NOMO-1 treated with DMSO at 0.1 percent for 48 hours (cell line): ENCODE measurements at regions not wholly inside any gene's neighbourhood (a gene's known extent, or its start where the extent isn't known, plus 50 kb on each side); places are given as distances from the start of the nearest gene placed in this dataset.
"Not testable (repeated sequence)": the region's sequence is repeated elsewhere in the genome, so short reads cannot be mapped to it uniquely, and the experiment has no call there.

Source experiments
- DNase-seq: peaks from one replicate; lab custom pipeline; 2025; ENCODE audit not compliant: unreplicated experiment; lab: John Stamatoyannopoulos, UW

GRCh38 chr9:75274781-75275180 lies 186.5 kb downstream of the OSTF1 start:
- DNase-seq = no peak

GRCh38 chr9:75282047-75282446 lies 193.7 kb downstream of the OSTF1 start:
- no peak for DNase-seq

GRCh38 chr9:75289332-75289731 lies 201.0 kb downstream of the OSTF1 start:
- no peak for DNase-seq

GRCh38 chr9:75299324-75299723 lies 211.0 kb downstream of the OSTF1 start:
- no peak for DNase-seq

GRCh38 chr9:75333624-75334023 lies 245.3 kb downstream of the OSTF1 start:
- DNase-seq = no peak

- no peak for DNase-seq
These were observed 270.5 kb downstream of the OSTF1 start for GRCh38 chr9:75358846-75359245.

GRCh38 chr9:75359638-75360037 lies 271.3 kb downstream of the OSTF1 start:
- no peak for DNase-seq

- DNase-seq = no peak
These were observed 271.9 kb downstream of the OSTF1 start for GRCh38 chr9:75360252-75360651.

GRCh38 chr9:75362446-75362845 lies 274.1 kb downstream of the OSTF1 start:
- not testable (repeated sequence) for DNase-seq

GRCh38 chr9:75365196-75365595 lies 276.9 kb downstream of the OSTF1 start:
- DNase-seq = no peak

GRCh38 chr9:75369989-75370388 lies 281.7 kb downstream of the OSTF1 start:
- no peak for DNase-seq

GRCh38 chr9:75372499-75373268 lies 284.4 kb downstream of the OSTF1 start:
- no peak for DNase-seq

GRCh38 chr9:75376680-75377254 lies 288.5 kb downstream of the OSTF1 start:
- DNase-seq = no peak

- no peak for DNase-seq
These were observed 289.7 kb downstream of the OSTF1 start for GRCh38 chr9:75378036-75378435.

- no peak for DNase-seq
These were observed 290.6 kb downstream of the OSTF1 start for GRCh38 chr9:75378926-75379325.

GRCh38 chr9:75382126-75382525 lies 293.8 kb downstream of the OSTF1 start:
- no peak for DNase-seq

GRCh38 chr9:75383420-75384034 lies 295.2 kb downstream of the OSTF1 start:
- DNase-seq = not testable (repeated sequence)

- DNase-seq = no peak
These were observed 296.9 kb downstream of the OSTF1 start for GRCh38 chr9:75385236-75385635.

GRCh38 chr9:75389101-75389500 lies 300.8 kb downstream of the OSTF1 start:
- DNase-seq = no peak

- no peak for DNase-seq
These were observed 302.6 kb downstream of the OSTF1 start for GRCh38 chr9:75390951-75391350.

GRCh38 chr9:75391497-75391896 lies 303.2 kb downstream of the OSTF1 start:
- DNase-seq = no peak

- DNase-seq = no peak
These were observed 307.0 kb downstream of the OSTF1 start for GRCh38 chr9:75395336-75395735.
